ENCODE measurements at regions not wholly inside any gene's neighbourhood (a gene's known extent, or its start where the extent isn't known, plus 50 kb on each side); places are given as distances from the start of the nearest gene placed in this dataset.

- no peak overlapping the region for H3K9ac ChIP-seq (ENCODE audit: low read length)
- no peak overlapping the region for H3K23ac ChIP-seq (ENCODE audit: low read length)
- H3K9me3 ChIP-seq (ENCODE audit: insufficient read depth, low read depth, low read length), result no peaks in the 10 kb centered on the region
- no peaks in the 10 kb centered on the region for H3K36me3 ChIP-seq (ENCODE audit: control insufficient read depth in 1 of 2, insufficient read depth in 2 of 2, low read length in 2 of 2)
- no peak overlapping the region for H3K18ac ChIP-seq (ENCODE audit: low read length)
- H3K27me3 ChIP-seq (ENCODE audit: insufficient read depth, low read length), result no peaks in the 10 kb centered on the region
- no peak overlapping the region for H3K27ac ChIP-seq (ENCODE audit: low read depth, low read length)
- no peak overlapping the region for H3K4me2 ChIP-seq (ENCODE audit: low read length)
- no peak overlapping the region for H4K8ac ChIP-seq (ENCODE audit: low read depth, low read length)
- no peaks in the 10 kb centered on the region for H3K79me2 ChIP-seq (ENCODE audit: control insufficient read depth, insufficient read depth, low read length, poor library complexity)
- H3K4me1 ChIP-seq (ENCODE audit: control insufficient read depth in 1 of 2, insufficient read depth in 2 of 2, low read length in 2 of 2), result no peaks in the 10 kb centered on the region
- no peak overlapping the region for H3K4me3 ChIP-seq (ENCODE audit: low read depth, low read length)
- H3K79me1 ChIP-seq (ENCODE audit: low read length), result no peaks in the 10 kb centered on the region
- no peak overlapping the region for H2AK5ac ChIP-seq (ENCODE audit: low read length)
- H2BK12ac ChIP-seq (ENCODE audit: low read length), result no peak overlapping the region
- H2BK5ac ChIP-seq (ENCODE audit: low read depth, low read length, poor library complexity), result no peak overlapping the region
- no peak overlapping the region for H3K14ac ChIP-seq (ENCODE audit: low read length)
- no peak overlapping the region for H4K91ac ChIP-seq (ENCODE audit: low read depth, low read length)
- no peak overlapping the region for H2BK120ac ChIP-seq (ENCODE audit: insufficient read depth, low read length, poor library complexity)
- no CpG with 5 or more reads among the region's 11 CpGs for WGBS (ENCODE audit: extremely low coverage, insufficient coverage, insufficient read length)
- H2AFZ ChIP-seq (ENCODE audit: insufficient read depth, low read length, poor library complexity), result no peak overlapping the region
- no peak for DNase-seq
- H3K4ac ChIP-seq (ENCODE audit: low read depth, low read length), result no peak overlapping the region
- no peak overlapping the region for H4K12ac ChIP-seq (ENCODE audit: low read depth, low read length)
Observed at GRCh38 chr17:70313086-70313852, 143.9 kb downstream of the KCNJ2 start.

- Histone ChIP-seq H3K4me1 (ENCODE audit: control insufficient read depth in 1 of 2, insufficient read depth in 2 of 2, low read length in 2 of 2) (no peaks in the 10 kb centered on the region), H2BK5ac (ENCODE audit: low read depth, low read length, poor library complexity) (no peak overlapping the region), H3K79me2 (ENCODE audit: control insufficient read depth, insufficient read depth, low read length, poor library complexity) (no peaks in the 10 kb centered on the region), H3K4me3 (ENCODE audit: low read depth, low read length) (no peak overlapping the region), H3K27ac (ENCODE audit: low read depth, low read length) (no peak overlapping the region), H3K18ac (ENCODE audit: low read length) (no peak overlapping the region), H4K8ac (ENCODE audit: low read depth, low read length) (no peak overlapping the region), H4K12ac (ENCODE audit: low read depth, low read length) (no peak overlapping the region), H3K23ac (ENCODE audit: low read length) (no peak overlapping the region), H3K27me3 (ENCODE audit: insufficient read depth, low read length) (no peaks in the 10 kb centered on the region), H2BK12ac (ENCODE audit: low read length) (no peak overlapping the region), H2AK5ac (ENCODE audit: low read length) (no peak overlapping the region), H2AFZ (ENCODE audit: insufficient read depth, low read length, poor library complexity) (no peak overlapping the region), H3K9ac (ENCODE audit: low read length) (no peak overlapping the region), H3K79me1 (ENCODE audit: low read length) (no peaks in the 10 kb centered on the region), H3K4ac (ENCODE audit: low read depth, low read length) (no peak overlapping the region), H3K14ac (ENCODE audit: low read length) (no peak overlapping the region), H2BK120ac (ENCODE audit: insufficient read depth, low read length, poor library complexity) (no peak overlapping the region), H3K9me3 (ENCODE audit: insufficient read depth, low read depth, low read length) (no peaks in the 10 kb centered on the region), H3K36me3 (ENCODE audit: control insufficient read depth in 1 of 2, insufficient read depth in 2 of 2, low read length in 2 of 2) (no peaks in the 10 kb centered on the region), H3K4me2 (ENCODE audit: low read length) (no peak overlapping the region), H4K91ac (ENCODE audit: low read depth, low read length) (no peak overlapping the region)
- DNase-seq, result no peak
- WGBS (ENCODE audit: extremely low coverage, insufficient coverage, insufficient read length), result no CpG with 5 or more reads among the region's 2 CpGs
Observed at GRCh38 chr17:70314096-70314495, 144.8 kb downstream of the KCNJ2 start.

- Histone ChIP-seq H4K8ac (ENCODE audit: low read depth, low read length) (no peak overlapping the region), H3K23ac (ENCODE audit: low read length) (no peak overlapping the region), H4K12ac (ENCODE audit: low read depth, low read length) (no peak overlapping the region), H2BK120ac (ENCODE audit: insufficient read depth, low read length, poor library complexity) (no peak overlapping the region), H3K9me3 (ENCODE audit: insufficient read depth, low read depth, low read length) (no peaks in the 10 kb centered on the region), H2BK12ac (ENCODE audit: low read length) (no peak overlapping the region), H3K14ac (ENCODE audit: low read length) (no peak overlapping the region), H3K4ac (ENCODE audit: low read depth, low read length) (no peak overlapping the region), H4K91ac (ENCODE audit: low read depth, low read length) (no peak overlapping the region), H3K9ac (ENCODE audit: low read length) (no peak overlapping the region), H3K27me3 (ENCODE audit: insufficient read depth, low read length) (no peaks in the 10 kb centered on the region), H2AK5ac (ENCODE audit: low read length) (no peak overlapping the region), H3K36me3 (ENCODE audit: control insufficient read depth in 1 of 2, insufficient read depth in 2 of 2, low read length in 2 of 2) (no peaks in the 10 kb centered on the region), H2AFZ (ENCODE audit: insufficient read depth, low read length, poor library complexity) (no peak overlapping the region), H3K4me1 (ENCODE audit: control insufficient read depth in 1 of 2, insufficient read depth in 2 of 2, low read length in 2 of 2) (no peaks in the 10 kb centered on the region), H3K79me1 (ENCODE audit: low read length) (no peaks in the 10 kb centered on the region), H3K4me2 (ENCODE audit: low read length) (no peak overlapping the region), H3K79me2 (ENCODE audit: control insufficient read depth, insufficient read depth, low read length, poor library complexity) (no peaks in the 10 kb centered on the region), H3K4me3 (ENCODE audit: low read depth, low read length) (no peak overlapping the region), H3K27ac (ENCODE audit: low read depth, low read length) (no peak overlapping the region), H2BK5ac (ENCODE audit: low read depth, low read length, poor library complexity) (no peak overlapping the region), H3K18ac (ENCODE audit: low read length) (no peak overlapping the region)
- DNase-seq, result no peak
- no CpG with 5 or more reads among the region's 6 CpGs for WGBS (ENCODE audit: extremely low coverage, insufficient coverage, insufficient read length)
Observed at GRCh38 chr17:70314506-70314905, 145.2 kb downstream of the KCNJ2 start.

- no peaks in the 10 kb centered on the region for H3K9me3 ChIP-seq (ENCODE audit: insufficient read depth, low read depth, low read length)
Observed at GRCh38 chr17:70317421-70317820, 148.1 kb downstream of the KCNJ2 start.

More at GRCh38 chr17:70317421-70317820, 148.1 kb downstream of the KCNJ2 start:
- Histone ChIP-seq H3K79me2 (ENCODE audit: control insufficient read depth, insufficient read depth, low read length, poor library complexity) (no peaks in the 10 kb centered on the region), H3K18ac (ENCODE audit: low read length) (no peak overlapping the region), H2AK5ac (ENCODE audit: low read length) (no peak overlapping the region), H3K27ac (ENCODE audit: low read depth, low read length) (no peak overlapping the region), H2BK120ac (ENCODE audit: insufficient read depth, low read length, poor library complexity) (no peak overlapping the region), H3K14ac (ENCODE audit: low read length) (no peak overlapping the region), H3K36me3 (ENCODE audit: control insufficient read depth in 1 of 2, insufficient read depth in 2 of 2, low read length in 2 of 2) (no peaks in the 10 kb centered on the region), H3K4ac (ENCODE audit: low read depth, low read length) (no peak overlapping the region), H3K4me3 (ENCODE audit: low read depth, low read length) (no peak overlapping the region), H3K9ac (ENCODE audit: low read length) (no peak overlapping the region), H4K91ac (ENCODE audit: low read depth, low read length) (no peak overlapping the region), H3K23ac (ENCODE audit: low read length) (no peak overlapping the region), H4K8ac (ENCODE audit: low read depth, low read length) (no peak overlapping the region), H4K12ac (ENCODE audit: low read depth, low read length) (no peak overlapping the region), H2BK12ac (ENCODE audit: low read length) (no peak overlapping the region), H2BK5ac (ENCODE audit: low read depth, low read length, poor library complexity) (no peak overlapping the region), H3K27me3 (ENCODE audit: insufficient read depth, low read length) (no peaks in the 10 kb centered on the region), H3K79me1 (ENCODE audit: low read length) (no peaks in the 10 kb centered on the region), H3K4me2 (ENCODE audit: low read length) (no peak overlapping the region), H3K4me1 (ENCODE audit: control insufficient read depth in 1 of 2, insufficient read depth in 2 of 2, low read length in 2 of 2) (no peaks in the 10 kb centered on the region), H2AFZ (ENCODE audit: insufficient read depth, low read length, poor library complexity) (no peak overlapping the region)
- DNase-seq, result no peak
- WGBS (ENCODE audit: extremely low coverage, insufficient coverage, insufficient read length), result no CpG with 5 or more reads among the region's 1 CpG
